ENCODE measurements at regions not wholly inside any gene's neighbourhood (a gene's known extent, or its start where the extent isn't known, plus 50 kb on each side); places are given as distances from the start of the nearest gene placed in this dataset.
"Not testable (repeated sequence)": the region's sequence is repeated elsewhere in the genome, so short reads cannot be mapped to it uniquely, and the experiment has no call there.

- no peak for DNase-seq
These were observed 628.5 kb upstream of the FAT3 start for GRCh38 chr11:91596111-91596510.

DNA sequence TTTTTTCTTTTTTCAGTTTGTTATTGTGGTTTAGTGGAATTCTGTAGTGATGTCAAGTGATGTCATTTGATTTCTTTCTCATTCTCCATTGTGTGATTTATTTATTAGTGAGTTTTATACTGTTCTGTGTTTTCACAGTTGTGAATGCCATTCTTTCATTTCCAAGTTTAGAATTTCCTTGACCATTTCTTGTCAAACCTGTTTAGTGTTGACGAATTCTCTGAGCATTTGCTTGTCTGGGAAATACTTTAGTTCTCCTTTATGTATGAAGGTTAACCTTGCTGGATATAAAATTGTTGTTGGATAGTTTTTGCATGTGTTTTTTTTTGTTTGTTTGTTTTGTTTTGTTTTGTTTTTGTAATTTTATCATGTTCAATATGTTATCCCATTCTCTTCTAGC, 633.6 kb upstream of the FAT3 start:
- DNase-seq = no peak

DNA sequence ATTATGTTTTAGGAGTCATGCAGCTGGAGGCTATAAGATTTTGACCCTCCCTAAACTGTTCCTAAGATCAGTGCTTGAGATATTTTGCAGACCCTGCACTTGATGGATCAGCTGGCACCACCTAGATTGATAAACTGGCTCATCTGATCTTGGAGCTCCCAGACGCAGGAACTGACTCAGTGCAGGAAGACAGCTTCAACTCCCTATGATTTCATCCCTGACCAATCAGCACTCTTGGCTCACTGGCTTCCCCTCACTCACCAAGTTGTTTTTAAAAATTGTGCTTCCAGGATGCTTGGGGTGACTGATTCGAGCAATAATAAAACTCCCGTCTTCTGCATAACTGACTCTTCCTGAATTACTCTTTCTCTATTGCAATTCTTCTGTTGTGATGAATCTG, 637.5 kb upstream of the FAT3 start:
- no peak for DNase-seq

DNA sequence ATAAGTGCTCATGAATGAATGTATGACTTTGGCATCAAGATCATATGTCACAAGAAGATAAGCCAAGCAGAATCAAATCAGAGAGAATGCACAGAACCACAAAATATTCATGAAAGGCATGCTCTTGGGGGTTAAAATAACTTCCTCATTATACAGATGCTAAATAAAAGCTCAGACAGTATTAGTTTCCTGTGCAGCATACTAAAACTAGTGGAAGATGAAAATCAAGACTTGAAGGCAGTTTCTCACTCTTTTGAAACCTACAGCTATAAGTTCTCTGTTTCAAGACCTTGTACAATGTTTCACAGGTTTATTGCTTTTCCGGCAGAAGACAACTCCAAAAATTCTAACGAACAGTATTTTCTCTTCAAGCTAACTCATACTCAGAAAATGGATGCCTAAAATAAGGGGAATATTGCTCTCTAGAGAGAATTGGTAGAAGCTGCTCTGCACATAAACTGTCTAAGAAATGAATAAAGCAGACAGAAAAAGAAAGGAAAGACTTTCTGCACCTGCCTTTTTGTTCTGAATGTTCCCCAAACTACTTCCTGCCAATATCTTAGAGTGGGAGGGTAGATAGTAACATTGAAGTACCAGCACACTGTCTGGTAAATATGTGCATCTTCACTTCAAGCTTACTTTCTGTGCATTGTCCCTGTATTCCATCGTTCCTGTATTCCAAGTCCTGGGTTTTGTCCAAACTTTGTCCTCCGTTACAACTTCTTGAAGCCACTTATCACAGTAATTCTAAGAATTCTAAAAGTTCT, 639.4 kb upstream of the FAT3 start:
- no peak for DNase-seq

DNA sequence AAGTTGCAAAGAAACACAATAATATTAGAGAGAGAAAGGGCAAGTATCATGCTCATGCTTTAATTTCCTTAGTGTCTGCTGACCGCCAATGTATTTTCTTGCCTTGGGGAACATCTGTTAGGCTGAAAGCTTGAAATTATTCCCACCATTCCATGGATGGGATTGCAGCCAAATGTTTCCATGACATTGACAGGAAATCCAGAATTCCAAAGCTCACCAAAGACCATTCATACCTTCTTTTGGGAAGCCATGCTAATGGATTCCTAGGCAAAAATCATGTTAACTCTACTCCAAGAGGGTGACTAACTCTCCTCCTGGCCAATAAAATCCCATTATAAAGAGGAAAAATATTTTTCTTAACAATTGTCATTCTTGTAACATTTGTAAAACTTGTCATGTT, 661.4 kb upstream of the FAT3 start:
- DNase-seq = no peak

DNA sequence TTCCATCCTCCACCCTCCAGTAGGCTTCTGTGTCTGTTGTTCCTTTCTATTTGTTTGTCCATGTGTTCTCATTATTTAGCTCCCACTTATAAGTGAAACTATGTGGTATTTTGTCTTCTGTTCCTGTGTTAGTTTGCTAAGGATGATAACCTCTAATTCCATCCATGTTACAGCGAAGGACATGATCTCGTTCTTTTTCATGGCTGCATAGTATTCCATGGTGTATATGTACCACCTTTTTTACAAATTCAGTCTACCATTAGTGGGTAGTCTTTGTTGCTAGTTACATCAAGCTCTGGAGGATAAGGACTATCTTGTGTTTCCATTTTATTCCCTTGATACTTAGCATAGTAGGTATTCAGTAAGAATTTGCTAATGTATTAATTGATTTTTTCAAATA, 664.2 kb upstream of the FAT3 start:
- DNase-seq = no peak

GRCh38 chr11:91538065-91538464, 686.6 kb upstream of the FAT3 start:
- DNase-seq = no peak

DNA sequence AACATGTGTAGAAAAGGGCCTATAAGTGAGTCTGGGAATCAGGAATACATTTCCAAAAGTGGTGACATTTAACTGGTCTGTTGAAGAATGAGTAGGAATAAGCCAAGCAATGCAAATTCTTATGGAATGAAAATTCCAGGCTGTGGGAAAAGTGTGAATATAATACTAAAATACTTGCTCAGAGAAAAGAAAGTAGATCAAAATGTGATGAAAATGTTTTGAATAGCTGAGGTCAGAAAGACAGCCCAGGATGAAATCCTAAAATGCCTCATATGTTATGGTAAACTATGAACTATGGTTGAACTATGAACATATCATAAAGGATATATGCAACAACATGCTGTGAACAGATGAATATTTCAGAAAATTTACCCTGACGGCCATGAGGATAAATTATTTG, 688.3 kb upstream of the FAT3 start:
- DNase-seq = no peak

DNA sequence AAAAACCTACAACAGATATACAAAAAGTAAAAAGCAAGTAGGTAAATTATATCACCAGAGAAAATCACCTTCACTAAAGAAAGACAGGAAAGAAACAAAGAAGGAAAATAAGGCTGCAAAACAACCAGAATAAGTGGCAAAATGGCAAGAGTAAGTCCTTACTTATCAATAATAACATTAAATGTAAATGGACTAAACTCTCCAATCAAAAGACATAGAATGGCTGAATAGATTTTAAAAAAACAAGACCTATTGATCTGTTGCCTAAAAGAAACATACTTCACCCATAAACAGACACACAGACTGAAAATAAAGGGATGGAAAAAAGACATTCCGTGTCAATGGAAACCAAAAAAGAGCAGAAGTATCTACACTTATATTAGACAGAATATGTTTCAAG, 695.7 kb upstream of the FAT3 start:
- DNase-seq = no peak

DNA sequence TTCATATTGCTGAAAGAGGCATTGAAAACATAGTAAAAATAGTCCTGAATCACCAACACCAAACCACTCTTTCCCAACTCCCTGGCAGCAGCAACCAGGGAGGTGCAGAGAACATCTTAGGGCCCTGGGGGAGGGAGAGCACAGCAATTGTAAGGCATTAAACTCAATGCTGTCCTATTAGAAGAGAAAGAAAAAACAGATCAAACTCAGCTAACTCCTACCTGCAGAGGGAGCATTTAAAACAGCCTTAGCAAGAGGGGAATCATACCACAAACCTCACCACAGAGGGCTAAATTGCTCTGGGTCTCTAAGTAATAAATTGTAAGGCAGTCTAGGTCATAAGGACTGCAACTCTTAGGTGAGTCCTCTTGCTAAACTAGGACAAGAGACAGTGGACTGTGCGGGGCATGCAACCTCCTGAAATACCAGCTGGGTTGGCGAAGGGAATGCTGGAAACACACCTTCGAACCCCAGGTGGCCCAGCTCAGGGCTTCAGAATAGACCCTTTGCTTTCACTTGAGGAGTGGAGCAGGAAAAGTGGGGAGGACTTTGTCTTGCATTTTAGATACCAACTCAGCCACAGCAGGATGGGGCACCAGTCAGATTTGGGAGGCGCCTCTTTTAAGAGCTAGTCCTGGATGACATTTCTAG, 697.1 kb upstream of the FAT3 start:
- DNase-seq = no peak

- no peak for DNase-seq
These were observed 710.9 kb upstream of the FAT3 start for GRCh38 chr11:91513734-91514133.

DNA sequence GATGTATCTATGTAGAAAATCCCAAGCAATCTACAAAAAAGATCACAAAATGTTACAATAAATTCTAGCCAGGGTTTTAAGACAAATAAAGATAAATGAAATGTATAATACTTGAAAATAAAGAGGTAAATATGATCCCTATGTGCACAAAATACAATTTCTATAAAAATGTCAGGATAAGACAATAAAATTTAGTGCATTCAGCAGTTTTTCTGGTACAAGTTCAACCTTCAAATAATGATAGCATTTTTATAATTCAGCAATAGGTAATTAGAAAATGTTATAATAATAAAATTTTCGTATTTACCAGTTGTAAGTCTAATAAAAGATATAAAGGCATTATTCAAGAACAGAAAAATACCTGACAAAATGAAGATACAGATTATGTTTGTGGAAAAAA, 726.8 kb upstream of the FAT3 start:
- DNase-seq = no peak

GRCh38 chr11:91495837-91496236, 728.8 kb upstream of the FAT3 start:
- no peak for DNase-seq

- DNase-seq = no peak
These were observed 734.6 kb upstream of the FAT3 start for GRCh38 chr11:91489989-91490388.

- DNase-seq = not testable (repeated sequence)
These were observed 740.7 kb upstream of the FAT3 start for GRCh38 chr11:91483956-91484355.

DNA sequence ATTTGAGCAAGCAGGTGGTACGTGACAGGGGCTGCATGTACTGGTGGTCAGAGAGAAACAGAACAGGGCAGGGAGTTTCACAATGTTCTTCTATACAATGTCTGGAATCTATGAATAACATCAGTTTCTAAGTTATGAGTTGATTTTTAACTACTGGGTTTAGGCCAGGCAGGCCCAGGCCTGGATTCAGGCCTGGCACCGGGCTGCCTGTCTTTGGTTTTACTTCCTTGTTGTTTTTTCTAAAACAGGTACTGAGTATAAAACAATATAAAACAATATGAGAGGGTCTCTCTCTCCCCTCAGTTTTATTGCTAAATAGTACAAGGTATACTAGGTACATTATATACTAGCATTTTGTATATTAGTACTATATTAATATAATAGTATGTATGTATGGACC, 742.7 kb upstream of the FAT3 start:
- DNase-seq = not testable (repeated sequence)

DNA sequence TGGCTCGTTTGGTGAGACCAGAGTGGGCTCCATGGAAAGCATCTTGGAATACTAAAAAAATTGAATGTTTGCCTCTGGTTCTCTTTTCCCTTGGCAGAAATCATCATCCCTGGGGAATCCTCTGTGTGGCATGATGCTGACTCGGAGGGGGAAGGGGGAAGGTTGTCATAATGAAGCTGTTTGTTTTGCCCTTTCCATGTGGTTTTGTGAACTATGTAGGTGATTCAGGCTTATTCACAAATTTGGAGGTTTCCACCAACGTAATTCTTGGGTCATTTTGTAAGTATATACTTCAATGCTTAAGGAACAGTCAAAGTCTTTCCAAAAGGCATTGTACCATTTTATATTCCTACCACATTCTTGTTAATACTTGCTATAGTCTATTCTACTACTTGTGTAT, 754.0 kb upstream of the FAT3 start:
- DNase-seq = no peak

DNA sequence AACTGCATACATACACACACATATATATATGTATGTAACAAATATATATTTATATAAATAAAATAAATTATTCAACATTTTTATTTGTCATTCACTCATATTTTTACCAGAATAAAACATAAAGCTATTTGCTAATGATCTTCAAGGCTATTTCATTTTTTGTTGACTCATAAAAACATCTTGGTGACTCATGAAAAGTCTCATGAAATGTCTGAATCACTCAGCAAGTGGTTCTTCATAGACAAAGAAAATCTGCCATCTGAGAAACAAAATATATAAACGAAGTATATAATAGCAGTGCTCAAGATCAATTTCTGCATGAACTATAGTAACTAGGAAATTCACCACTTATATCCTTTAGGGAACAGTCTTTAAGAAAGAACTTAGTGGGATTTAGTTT, 764.8 kb upstream of the FAT3 start:
- no peak for DNase-seq

- no peak for DNase-seq
These were observed 778.4 kb upstream of the FAT3 start for GRCh38 chr11:91446267-91446666.

GRCh38 chr11:91435694-91436395, 788.8 kb upstream of the FAT3 start:
- no peak for DNase-seq

- no peak for DNase-seq
These were observed 791.2 kb upstream of the FAT3 start for GRCh38 chr11:91433284-91434010.

DNA sequence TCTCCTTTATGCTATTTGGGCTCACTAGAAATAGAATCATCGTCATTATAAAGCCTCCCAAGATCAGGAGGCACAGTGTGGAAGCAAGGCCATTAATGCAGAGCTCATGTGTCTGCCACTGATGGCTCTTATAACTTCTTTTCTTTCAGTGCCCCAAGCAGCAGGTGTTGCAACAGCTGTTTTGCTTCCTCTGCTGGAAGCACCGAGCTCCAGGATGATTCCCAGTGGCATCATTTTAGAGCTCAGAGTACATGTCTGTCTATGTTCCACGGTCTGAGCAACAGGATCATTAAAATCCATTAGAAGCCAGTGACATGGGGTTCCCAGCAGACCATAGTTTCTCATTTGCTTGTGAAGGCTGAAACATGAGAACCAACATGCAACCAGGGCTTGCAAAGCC, 803.0 kb upstream of the FAT3 start:
- DNase-seq = no peak

- DNase-seq = no peak
These were observed 816.8 kb upstream of the FAT3 start for GRCh38 chr11:91407842-91408241.

GRCh38 chr11:91406009-91406408, 818.6 kb upstream of the FAT3 start:
- no peak for DNase-seq
